Neural progenitor cell (in vitro differentiated cells): ENCODE measurements at regions not wholly inside any gene's neighbourhood (a gene's known extent, or its start where the extent isn't known, plus 50 kb on each side); places are given as distances from the start of the nearest gene placed in this dataset.

Experiments
- DNase-seq: peaks from one replicate; pipeline ENCODE4 v3.0.0-alpha.2; 2016; ENCODE audit warnings: low spot score
- H2AFZ ChIP-seq: fragments of 200-600 bp; sonication (generic); replicated peaks from 2 replicates; pipeline ENCODE4 v1.6.1; 2016; ENCODE audit warnings: antibody characterized with exemption
- H3F3A ChIP-seq: fragments of 200-600 bp; sonication (generic); 2 replicates; pipeline ENCODE4 v1.6.1; 2016; ENCODE audit warnings: antibody characterized with exemption, low read depth
- H3K27ac ChIP-seq: fragments of 200-600 bp; sonication (generic); 2 replicates; pipeline ENCODE4 v1.5.1; 2016; ENCODE audit warnings: mild to moderate bottlenecking
- H3K27me3 ChIP-seq: fragments of 200-600 bp; sonication (generic); 2 replicates; pipeline ENCODE4 v1.6.1; 2016; ENCODE audit warnings: mild to moderate bottlenecking, moderate library complexity
- H3K36me3 ChIP-seq: fragments of 200-600 bp; sonication (generic); 2 replicates; pipeline ENCODE4 v1.5.1; 2016
- H3K4me1 ChIP-seq: fragments of 200-600 bp; sonication (generic); 2 replicates; pipeline ENCODE4 v1.6.1; 2016; ENCODE audit warnings: mixed run types
- H3K4me2 ChIP-seq: fragments of 200-600 bp; sonication (generic); 2 replicates; pipeline ENCODE4 v1.6.1; 2016
- H3K4me3 ChIP-seq: fragments of 200-600 bp; sonication (generic); 2 replicates; pipeline ENCODE4 v1.5.1; 2016
- H3K79me2 ChIP-seq: fragments of 200-600 bp; sonication (generic); 2 replicates; pipeline ENCODE4 v1.6.1; 2016; ENCODE audit warnings: low read depth
- H3K9ac ChIP-seq: fragments of 200-600 bp; sonication (generic); 2 replicates; pipeline ENCODE4 v1.6.1; 2016
- H3K9me3 ChIP-seq: fragments of 200-600 bp; sonication (generic); 2 replicates; pipeline ENCODE4 v1.5.1; 2016; ENCODE audit warnings: low read depth
- H4K20me1 ChIP-seq: fragments of 200-600 bp; sonication (generic); 2 replicates; pipeline ENCODE4 v1.6.1; 2016; ENCODE audit warnings: low read depth
- H3K27ac Mint-ChIP-seq: 3 replicates; pipeline ENCODE4 v1.8.0; 2021; ENCODE audit warnings: mixed read lengths
- H3K27me3 Mint-ChIP-seq: 2 replicates; pipeline ENCODE4 v1.8.0; 2022; ENCODE audit warnings: low read depth, mild to moderate bottlenecking, inconsistent platforms, moderate library complexity, mixed read lengths; ENCODE audit not compliant: insufficient read depth
- H3K36me3 Mint-ChIP-seq: 3 replicates; pipeline ENCODE4 v1.8.0; 2021; ENCODE audit warnings: mixed read lengths
- H3K4me1 Mint-ChIP-seq: 3 replicates; pipeline ENCODE4 v1.8.0; 2021; ENCODE audit warnings: mixed read lengths
- H3K4me3 Mint-ChIP-seq: 3 replicates; pipeline ENCODE4 v1.8.0; 2021; ENCODE audit warnings: mild to moderate bottlenecking, moderate library complexity, mixed read lengths
- H3K9me3 Mint-ChIP-seq: 3 replicates; pipeline ENCODE4 v1.8.0; 2020; ENCODE audit warnings: mixed read lengths
- EZH2 ChIP-seq: fragments of 200-600 bp; sonication (generic); IDR thresholded peaks from 2 replicates; pipeline ENCODE4 v1.6.1; 2017; ENCODE audit warnings: antibody characterized with exemption, mild to moderate bottlenecking, moderate library complexity
- EZH2phosphoT487 ChIP-seq: fragments of 200-600 bp; sonication (generic); IDR thresholded peaks from 2 replicates; pipeline ENCODE4 v1.6.1; 2017; ENCODE audit warnings: antibody characterized with exemption
- TF ChIP-seq, protein P1 (sequence below): fragments of 200-600 bp; sonication (generic); IDR thresholded peaks from 2 replicates; pipeline ENCODE4 v1.5.1; 2017; ENCODE audit warnings: antibody characterized with exemption, mild to moderate bottlenecking

DNA sequence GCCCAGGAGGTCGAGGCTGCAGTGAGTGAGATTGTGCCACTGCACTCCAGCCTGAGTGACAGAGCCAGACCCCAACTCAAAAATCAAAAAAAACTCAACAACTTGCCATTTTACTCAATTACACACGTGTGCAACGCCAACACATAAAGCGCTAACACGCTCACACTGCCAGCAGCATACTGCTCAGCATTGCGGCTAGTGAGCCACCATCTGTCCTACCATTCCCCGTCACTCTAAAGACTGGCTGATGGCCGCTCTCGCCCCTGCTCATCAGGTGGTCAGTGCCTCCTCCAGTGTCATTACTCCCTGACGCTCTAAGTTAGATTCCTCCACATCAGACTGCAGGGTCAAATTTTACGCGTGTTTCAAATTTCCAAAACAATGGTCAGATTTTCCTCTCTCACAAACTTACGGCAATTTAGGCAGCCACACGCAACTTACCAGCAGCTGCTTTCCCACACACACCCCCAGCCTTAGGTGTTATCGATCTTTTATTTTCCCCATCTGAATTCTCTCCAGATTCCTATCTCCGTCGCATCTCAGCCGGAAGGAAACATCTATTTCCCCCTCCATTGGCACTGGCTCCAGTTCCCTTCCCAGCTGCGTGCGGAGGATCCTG, 240.8 kb downstream of the C16orf95 start:
- H3F3A ChIP-seq = no peaks in the 10 kb centered on the region
- no peak overlapping the region for H2AFZ ChIP-seq
- H3K9me3 Mint-ChIP-seq = peaks cover 30% of the 10 kb centered on the region
- H3K4me3 ChIP-seq = no peak overlapping the region
- H3K4me1 ChIP-seq = peaks cover 11% of the 10 kb centered on the region
- H3K36me3 Mint-ChIP-seq = no peaks in the 10 kb centered on the region
- no peaks in the 10 kb centered on the region for H3K36me3 ChIP-seq
- no peak for DNase-seq
- H3K4me3 Mint-ChIP-seq = no peak overlapping the region
- peaks cover 5% of the 10 kb centered on the region for H3K9me3 ChIP-seq
- peaks cover 24% of the 10 kb centered on the region for H3K4me1 Mint-ChIP-seq
- H3K27me3 ChIP-seq = no peaks in the 10 kb centered on the region
- no peaks in the 10 kb centered on the region for H4K20me1 ChIP-seq
- H3K27me3 Mint-ChIP-seq = peaks cover 6% of the 10 kb centered on the region
- TF ChIP-seq EZH2phosphoT487 = no peak
- TF ChIP-seq, protein P1, sequence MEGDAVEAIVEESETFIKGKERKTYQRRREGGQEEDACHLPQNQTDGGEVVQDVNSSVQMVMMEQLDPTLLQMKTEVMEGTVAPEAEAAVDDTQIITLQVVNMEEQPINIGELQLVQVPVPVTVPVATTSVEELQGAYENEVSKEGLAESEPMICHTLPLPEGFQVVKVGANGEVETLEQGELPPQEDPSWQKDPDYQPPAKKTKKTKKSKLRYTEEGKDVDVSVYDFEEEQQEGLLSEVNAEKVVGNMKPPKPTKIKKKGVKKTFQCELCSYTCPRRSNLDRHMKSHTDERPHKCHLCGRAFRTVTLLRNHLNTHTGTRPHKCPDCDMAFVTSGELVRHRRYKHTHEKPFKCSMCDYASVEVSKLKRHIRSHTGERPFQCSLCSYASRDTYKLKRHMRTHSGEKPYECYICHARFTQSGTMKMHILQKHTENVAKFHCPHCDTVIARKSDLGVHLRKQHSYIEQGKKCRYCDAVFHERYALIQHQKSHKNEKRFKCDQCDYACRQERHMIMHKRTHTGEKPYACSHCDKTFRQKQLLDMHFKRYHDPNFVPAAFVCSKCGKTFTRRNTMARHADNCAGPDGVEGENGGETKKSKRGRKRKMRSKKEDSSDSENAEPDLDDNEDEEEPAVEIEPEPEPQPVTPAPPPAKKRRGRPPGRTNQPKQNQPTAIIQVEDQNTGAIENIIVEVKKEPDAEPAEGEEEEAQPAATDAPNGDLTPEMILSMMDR = no peak
- TF ChIP-seq EZH2 = no peak
- peak overlapping the region; percentile 76 for H3K27ac Mint-ChIP-seq
- H3K79me2 ChIP-seq = no peaks in the 10 kb centered on the region
- H3K27ac ChIP-seq = no peak overlapping the region
- no peak overlapping the region for H3K9ac ChIP-seq
- no peak overlapping the region for H3K4me2 ChIP-seq

DNA sequence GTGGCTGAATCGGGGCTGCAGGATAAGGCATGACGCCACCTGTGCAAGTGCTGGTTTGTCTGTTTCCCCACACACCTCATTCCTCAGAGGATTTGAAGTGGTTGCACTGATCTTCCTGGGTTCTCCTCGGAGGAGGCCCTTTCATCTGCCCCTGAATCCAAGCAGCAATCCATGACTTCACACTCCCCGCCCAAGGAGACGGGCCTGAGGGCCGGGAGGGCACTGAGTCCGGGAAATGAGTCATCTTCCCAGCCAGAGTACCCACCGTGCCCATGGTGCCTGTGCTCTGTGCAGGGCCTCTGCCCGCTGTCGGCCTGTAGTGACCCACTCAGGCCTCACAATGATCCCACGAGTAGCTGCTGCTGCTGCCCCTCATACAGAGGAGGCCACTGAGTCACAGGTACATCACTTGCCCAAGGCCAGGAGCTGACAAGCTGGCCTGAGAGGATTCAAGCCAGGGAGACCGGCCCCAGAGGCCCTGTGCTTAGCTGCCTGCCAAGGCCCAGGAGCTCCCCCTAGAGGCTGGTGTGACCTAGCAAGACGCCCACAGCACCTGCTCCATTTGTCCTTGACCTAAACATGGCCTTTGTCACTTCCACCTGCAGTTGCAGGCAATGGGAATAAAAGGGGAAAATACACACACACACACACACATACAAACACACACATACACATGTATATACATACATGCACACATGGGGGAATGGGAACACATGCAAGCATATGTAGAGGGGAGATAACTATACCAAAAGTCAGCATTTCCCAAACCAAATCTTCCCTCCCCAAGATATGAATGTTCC, 240.0 kb downstream of the C16orf95 start:
- Histone ChIP-seq H3K9ac (no peak overlapping the region), H3K4me2 (no peak overlapping the region), H3K27me3 (no peaks in the 10 kb centered on the region), H2AFZ (no peak overlapping the region), H3K4me1 (peaks cover 11% of the 10 kb centered on the region), H3K4me3 (no peak overlapping the region), H3K9me3 (peaks cover 5% of the 10 kb centered on the region), H3K36me3 (no peaks in the 10 kb centered on the region), H3K79me2 (no peaks in the 10 kb centered on the region), H3F3A (no peaks in the 10 kb centered on the region), H4K20me1 (no peaks in the 10 kb centered on the region), H3K27ac (no peak overlapping the region)
- Mint-ChIP-seq H3K36me3 (no peaks in the 10 kb centered on the region), H3K27ac (no peak overlapping the region), H3K4me1 (peaks cover 24% of the 10 kb centered on the region), H3K9me3 (peaks cover 37% of the 10 kb centered on the region), H3K27me3 (peaks cover 6% of the 10 kb centered on the region), H3K4me3 (no peak overlapping the region)
- peak; percentile 76 for DNase-seq
- TF ChIP-seq, protein P1 = peak; percentile 72
- TF ChIP-seq EZH2 = no peak

DNA sequence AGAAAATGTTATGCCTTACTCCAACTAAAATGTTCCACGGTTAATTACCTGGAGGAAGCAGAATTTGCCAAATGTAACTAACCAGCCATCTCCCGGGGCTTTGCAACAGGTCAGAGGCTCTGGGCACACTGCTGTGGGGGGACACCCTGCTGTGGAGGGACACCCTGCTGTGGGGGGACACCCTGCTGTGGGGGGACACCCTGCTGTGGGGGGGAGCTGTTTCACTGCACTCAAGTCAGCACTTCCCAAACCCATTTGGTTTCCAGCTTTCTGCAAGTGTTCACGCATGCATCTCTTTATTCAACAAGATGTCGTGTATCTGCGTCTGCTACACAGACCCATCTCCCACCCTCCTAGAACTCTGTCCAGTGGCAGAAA, 239.5 kb downstream of the C16orf95 start:
- TF ChIP-seq EZH2phosphoT487 (no peak), EZH2 (no peak)
- TF ChIP-seq, protein P1 = no peak
- H3K9me3 Mint-ChIP-seq = peaks cover 40% of the 10 kb centered on the region
- no peaks in the 10 kb centered on the region for H3K36me3 Mint-ChIP-seq
- H3K27me3 Mint-ChIP-seq = peaks cover 6% of the 10 kb centered on the region
- H3K27ac Mint-ChIP-seq = no peak overlapping the region
- DNase-seq = no peak
- Histone ChIP-seq H3K4me3 (no peak overlapping the region), H3K4me1 (peaks cover 11% of the 10 kb centered on the region), H4K20me1 (no peaks in the 10 kb centered on the region), H2AFZ (no peak overlapping the region), H3K9ac (no peak overlapping the region), H3K27ac (no peak overlapping the region), H3K4me2 (no peak overlapping the region), H3K79me2 (no peaks in the 10 kb centered on the region), H3K27me3 (no peaks in the 10 kb centered on the region), H3K9me3 (peaks cover 5% of the 10 kb centered on the region), H3F3A (no peaks in the 10 kb centered on the region), H3K36me3 (no peaks in the 10 kb centered on the region)
- no peak overlapping the region for H3K4me3 Mint-ChIP-seq
- H3K4me1 Mint-ChIP-seq = peaks cover 24% of the 10 kb centered on the region
